DND-41 (cell line): ENCODE measurements at regions not wholly inside any gene's neighbourhood (a gene's known extent, or its start where the extent isn't known, plus 50 kb on each side); places are given as distances from the start of the nearest gene placed in this dataset.

ENCODE experiments used
- ATAC-seq: fragments of 200-7000 bp; cut with Tn5 transposase; 3 replicates; pipeline ENCODE4 v1.9.1; 2021; ENCODE audit warnings: low read depth; ENCODE audit not compliant: insufficient read depth
- DNase-seq: peaks from one replicate; pipeline ENCODE4 v3.0.0-alpha.2; 2020
- H2AFZ ChIP-seq: 2 replicates; pipeline ENCODE4 v1.6.0; 2012; ENCODE audit warnings: low read depth, low read length
- H3K27ac ChIP-seq: 2 replicates; pipeline ENCODE4 v1.5.1; 2012; ENCODE audit warnings: low read length, inconsistent platforms
- H3K27me3 ChIP-seq: fragments of 200-600 bp; sonication (generic); 2 replicates; pipeline ENCODE4 v1.6.0; 2012; ENCODE audit warnings: low read length, mild to moderate bottlenecking, inconsistent platforms; ENCODE audit not compliant: insufficient read depth, poor library complexity
- H3K36me3 ChIP-seq: 2 replicates; pipeline ENCODE4 v1.5.1; 2012; ENCODE audit warnings: low read length, inconsistent platforms; ENCODE audit not compliant: insufficient read depth
- H3K4me1 ChIP-seq: 2 replicates; pipeline ENCODE4 v1.5.1; 2012; ENCODE audit warnings: mild to moderate bottlenecking, low read length; ENCODE audit not compliant: insufficient read depth
- H3K4me2 ChIP-seq: 2 replicates; pipeline ENCODE4 v1.6.0; 2012; ENCODE audit warnings: mild to moderate bottlenecking, moderate library complexity, low read length, inconsistent platforms; ENCODE audit not compliant: insufficient read depth
- H3K4me3 ChIP-seq, 2 experiments: fragments of 200-600 bp in 1 of 2; shearing (Covaris generic) in 1 of 2; 2 replicates each; pipeline ENCODE4 v1.5.1; 2012 to 2016; ENCODE audit warnings: inconsistent platforms in 2 of 2, low read length in 2 of 2, mild to moderate bottlenecking in 2 of 2, low read depth in 1 of 2, moderate library complexity in 1 of 2
- H3K79me2 ChIP-seq: 2 replicates; pipeline ENCODE4 v1.6.0; 2012; ENCODE audit warnings: low read length, inconsistent platforms; ENCODE audit not compliant: insufficient read depth
- H3K9ac ChIP-seq: 2 replicates; pipeline ENCODE4 v1.6.0; 2012; ENCODE audit warnings: low read depth, mild to moderate bottlenecking, inconsistent platforms, low read length, moderate library complexity
- H3K9me3 ChIP-seq: 2 replicates; pipeline ENCODE4 v1.5.1; 2012; ENCODE audit warnings: low read length, moderate library complexity, mild to moderate bottlenecking, inconsistent platforms; ENCODE audit not compliant: insufficient read depth, severe bottlenecking
- H4K20me1 ChIP-seq: 2 replicates; pipeline ENCODE4 v1.6.0; 2012; ENCODE audit warnings: low read length; ENCODE audit not compliant: insufficient read depth
- CTCF ChIP-seq: IDR thresholded peaks from 2 replicates; pipeline ENCODE4 v1.5.1; 2012; ENCODE audit warnings: borderline replicate concordance, low read length, moderate library complexity, mild to moderate bottlenecking; ENCODE audit not compliant: poor library complexity, severe bottlenecking; ENCODE audit errors: extremely low read depth
- EZH2 ChIP-seq: IDR thresholded peaks from 3 replicates; pipeline ENCODE4 v1.6.1; 2012; ENCODE audit warnings: borderline replicate concordance, low read depth, mild to moderate bottlenecking, moderate library complexity, low read length, inconsistent platforms; ENCODE audit not compliant: severe bottlenecking

GRCh38 chr18:21191596-21192307 lies 50.3 kb upstream of the GREB1L start:
- no peak overlapping the region for H2AFZ ChIP-seq

More at GRCh38 chr18:21191596-21192307, 50.3 kb upstream of the GREB1L start:
- Histone ChIP-seq H3K4me1 (no peaks in the 10 kb centered on the region), H3K27ac (no peak overlapping the region), H3K9me3 (no peaks in the 10 kb centered on the region), H3K4me2 (no peak overlapping the region), H3K9ac (no peak overlapping the region), H3K4me3 (no peak overlapping the region), H3K27me3 (no peaks in the 10 kb centered on the region), H3K79me2 (no peaks in the 10 kb centered on the region), H3K36me3 (no peaks in the 10 kb centered on the region), H4K20me1 (no peaks in the 10 kb centered on the region)
- no peak for TF ChIP-seq EZH2
- TF ChIP-seq CTCF, result peak; percentile 61
- ATAC-seq (peak; percentile 62), DNase-seq (peak; percentile 31)
